Upper lobe of left lung (tissue), 4 donors: ENCODE measurements at regions not wholly inside any gene's neighbourhood (a gene's known extent, or its start where the extent isn't known, plus 50 kb on each side); places are given as distances from the start of the nearest gene placed in this dataset.

Experiments used
- EP300 ChIP-seq, 4 donors: sonication (generic); formaldehyde crosslinking; IDR thresholded peaks; one replicate each; pipeline ENCODE4 v1.5.1; 2017; ENCODE audit warnings: antibody characterized with exemption in 4 of 4, control low read depth in 2 of 4
- POLR2A ChIP-seq, 4 donors: fragments of 450-650 bp; IDR thresholded peaks; one replicate each; pipeline ENCODE4 v1.5.1; 2016 to 2017; ENCODE audit warnings: antibody characterized with exemption in 4 of 4, mild to moderate bottlenecking in 2 of 4
- POLR2AphosphoS5 ChIP-seq, 2 donors: sonication (generic); formaldehyde crosslinking; IDR thresholded peaks; one replicate each; pipeline ENCODE4 v1.5.1; 2017; ENCODE audit warnings: antibody characterized with exemption in 2 of 2
- TF ChIP-seq, protein P1 (sequence below), 6 experiments: fragments of 450-650 bp in 4 of 6; fragments of 200-600 bp in 2 of 6; sonication (generic) in 2 of 6; IDR thresholded peaks; one replicate each; pipeline ENCODE4 v1.5.1; 2016 to 2019; ENCODE audit warnings: antibody characterized with exemption in 6 of 6

DNA sequence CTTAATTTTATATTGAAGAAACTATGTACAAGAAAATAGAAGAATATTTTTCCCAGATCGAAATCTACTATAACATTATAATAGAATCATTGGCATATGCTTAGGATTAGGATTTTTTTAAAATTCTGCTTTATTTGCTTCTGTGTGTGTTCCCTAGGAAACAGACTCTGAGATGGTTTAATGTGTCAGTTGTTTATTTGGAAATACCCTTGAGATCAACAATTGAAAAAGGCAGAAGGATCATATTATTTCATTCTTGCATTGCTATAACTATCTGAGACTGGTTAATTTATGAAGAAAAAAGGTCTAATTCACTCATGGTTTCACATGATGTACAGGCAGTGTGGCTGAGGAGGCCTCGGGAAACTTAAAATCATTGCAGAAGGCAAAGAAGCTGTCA, 622.6 kb downstream of the PRR16 start:
- TF ChIP-seq, protein P1, sequence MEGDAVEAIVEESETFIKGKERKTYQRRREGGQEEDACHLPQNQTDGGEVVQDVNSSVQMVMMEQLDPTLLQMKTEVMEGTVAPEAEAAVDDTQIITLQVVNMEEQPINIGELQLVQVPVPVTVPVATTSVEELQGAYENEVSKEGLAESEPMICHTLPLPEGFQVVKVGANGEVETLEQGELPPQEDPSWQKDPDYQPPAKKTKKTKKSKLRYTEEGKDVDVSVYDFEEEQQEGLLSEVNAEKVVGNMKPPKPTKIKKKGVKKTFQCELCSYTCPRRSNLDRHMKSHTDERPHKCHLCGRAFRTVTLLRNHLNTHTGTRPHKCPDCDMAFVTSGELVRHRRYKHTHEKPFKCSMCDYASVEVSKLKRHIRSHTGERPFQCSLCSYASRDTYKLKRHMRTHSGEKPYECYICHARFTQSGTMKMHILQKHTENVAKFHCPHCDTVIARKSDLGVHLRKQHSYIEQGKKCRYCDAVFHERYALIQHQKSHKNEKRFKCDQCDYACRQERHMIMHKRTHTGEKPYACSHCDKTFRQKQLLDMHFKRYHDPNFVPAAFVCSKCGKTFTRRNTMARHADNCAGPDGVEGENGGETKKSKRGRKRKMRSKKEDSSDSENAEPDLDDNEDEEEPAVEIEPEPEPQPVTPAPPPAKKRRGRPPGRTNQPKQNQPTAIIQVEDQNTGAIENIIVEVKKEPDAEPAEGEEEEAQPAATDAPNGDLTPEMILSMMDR (IDR thresholded peaks at IDR 0.05): no peak
- no peak for TF ChIP-seq POLR2AphosphoS5 (IDR thresholded peaks at IDR 0.05)
- TF ChIP-seq POLR2A (IDR thresholded peaks at IDR 0.05): no peak
- no peak for TF ChIP-seq EP300 (IDR thresholded peaks at IDR 0.05)
